ENCODE measurements at regions not wholly inside any gene's neighbourhood (a gene's known extent, or its start where the extent isn't known, plus 50 kb on each side); places are given as distances from the start of the nearest gene placed in this dataset.

GRCh38 chr5:3801967-3802366, 206.3 kb downstream of the IRX1 start:
- ATAC-seq (no peak), DNase-seq (ENCODE audit: low spot score) (no peak)
- Histone ChIP-seq H2AFZ (no peak overlapping the region), H3K36me3 (ENCODE audit: insufficient read depth) (no peaks in the 10 kb centered on the region), H3K4me2 (no peak overlapping the region), H3K4me1 (ENCODE audit: insufficient read depth) (no peaks in the 10 kb centered on the region), H4K20me1 (replicated peaks; ENCODE audit: insufficient read depth) (no peaks in the 10 kb centered on the region), H3K4me3 (no peak overlapping the region), H3K79me2 (replicated peaks; ENCODE audit: insufficient read depth) (no peaks in the 10 kb centered on the region), H3K27me3 (ENCODE audit: insufficient read depth) (no peaks in the 10 kb centered on the region), H3K27ac (ENCODE audit: low read depth) (no peak overlapping the region), H3F3A (replicated peaks; ENCODE audit: low read depth) (no peaks in the 10 kb centered on the region), H3K9me2 (ENCODE audit: insufficient read depth) (peaks cover 3% of the 10 kb centered on the region; the same call in 1 of the 2 replicates)
- peaks cover 9% of the 10 kb centered on the region; the same call in 1 of the 3 replicates for H3K36me3 Mint-ChIP-seq (ENCODE audit: low read depth)
- TF ChIP-seq CTCF (conservative IDR thresholded peaks at IDR 0.05; ENCODE audit: low read depth in 2 of 2) (no peak), REST (IDR thresholded peaks at IDR 0.05; ENCODE audit: unreplicated experiment) (no peak), JUNB (IDR thresholded peaks at IDR 0.05; ENCODE audit: unreplicated experiment) (no peak), ZNF331 (CRISPR knock-in tag; IDR thresholded peaks at IDR 0.05; ENCODE audit: low read depth) (no peak), NANOG (IDR thresholded peaks at IDR 0.05; ENCODE audit: borderline replicate concordance) (no peak), POLR2AphosphoS5 (IDR thresholded peaks at IDR 0.05; ENCODE audit: low read depth) (no peak), CREB1 (CRISPR knock-in tag; IDR thresholded peaks at IDR 0.05; ENCODE audit: low read depth) (no peak), ZNF114 (CRISPR knock-in tag; IDR thresholded peaks at IDR 0.05) (no peak), ETS1 (IDR thresholded peaks at IDR 0.05) (no peak), EZH2phosphoT487 (IDR thresholded peaks at IDR 0.05; ENCODE audit: unreplicated experiment) (no peak), EZH2 (IDR thresholded peaks at IDR 0.05; ENCODE audit: low read depth, unreplicated experiment) (no peak), STAT1 (IDR thresholded peaks at IDR 0.05; ENCODE audit: unreplicated experiment) (no peak), ZNF462 (CRISPR knock-in tag; IDR thresholded peaks at IDR 0.05) (no peak)
- H3K9me3 Mint-ChIP-seq: peaks cover 11% of the 10 kb centered on the region; the same call in 2 of the 3 replicates
- no peak overlapping the region for H3K27ac Mint-ChIP-seq
- H3K4me3 Mint-ChIP-seq: no peak overlapping the region
- no peaks in the 10 kb centered on the region for H3K27me3 Mint-ChIP-seq (ENCODE audit: insufficient read depth, low read depth, poor library complexity)
- no peaks in the 10 kb centered on the region for H3K4me1 Mint-ChIP-seq

Measured in GM23338 (cell line).